ENCODE measurements at regions not wholly inside any gene's neighbourhood (a gene's known extent, or its start where the extent isn't known, plus 50 kb on each side); places are given as distances from the start of the nearest gene placed in this dataset.
A peak's percentile ranks its signal among the peaks of the same experiment; 100 is the strongest.

DNA sequence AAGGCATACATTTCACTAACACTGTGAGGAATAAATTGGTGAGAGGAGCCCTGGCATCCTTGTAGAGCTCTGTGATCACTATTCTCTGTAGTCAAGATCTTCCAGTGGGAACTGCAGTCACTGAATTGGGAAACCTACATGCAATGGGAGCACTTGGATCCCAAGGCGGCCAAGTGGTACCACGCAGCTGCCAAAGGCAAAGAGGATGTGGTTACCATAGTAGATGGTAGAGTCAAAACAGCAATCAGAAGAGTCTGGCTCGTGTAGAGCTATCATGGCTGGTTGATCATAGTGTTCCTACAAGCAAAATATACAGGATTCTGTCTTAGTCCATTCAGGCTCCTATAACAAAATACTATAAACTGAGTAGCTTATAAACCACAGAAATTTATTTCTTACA is 849.7 kb downstream of the ROBO2 start:
- H3K9me3 ChIP-seq (ENCODE audit: severe bottlenecking): no peaks in the 10 kb centered on the region
- no peaks in the 10 kb centered on the region for H3K4me1 ChIP-seq (ENCODE audit: insufficient read depth, poor library complexity, severe bottlenecking)
- ATAC-seq (ENCODE audit: low read depth): no peak
- no peak overlapping the region for H3K27ac ChIP-seq (ENCODE audit: poor library complexity, severe bottlenecking)
- no peak for DNase-seq (ENCODE audit: low spot score)
- H3K4me3 ChIP-seq (ENCODE audit: severe bottlenecking): no peak overlapping the region
- no peak for TF ChIP-seq CTCF (IDR thresholded peaks at IDR 0.05; ENCODE audit: poor library complexity, severe bottlenecking)
- H3K27me3 ChIP-seq (ENCODE audit: insufficient read depth, poor library complexity, severe bottlenecking): no peaks in the 10 kb centered on the region
- H3K36me3 ChIP-seq (ENCODE audit: low read depth): no peaks in the 10 kb centered on the region

- no peak for DNase-seq (ENCODE audit: low spot score)
- no peak overlapping the region for H3K27ac ChIP-seq (ENCODE audit: poor library complexity, severe bottlenecking)
- ATAC-seq (ENCODE audit: low read depth): no peak
- TF ChIP-seq CTCF (IDR thresholded peaks at IDR 0.05; ENCODE audit: poor library complexity, severe bottlenecking): no peak
- no peak overlapping the region for H3K4me3 ChIP-seq (ENCODE audit: severe bottlenecking)
- H3K9me3 ChIP-seq (ENCODE audit: severe bottlenecking): no peaks in the 10 kb centered on the region
- H3K4me1 ChIP-seq (ENCODE audit: insufficient read depth, poor library complexity, severe bottlenecking): no peaks in the 10 kb centered on the region
- no peaks in the 10 kb centered on the region for H3K27me3 ChIP-seq (ENCODE audit: insufficient read depth, poor library complexity, severe bottlenecking)
- H3K36me3 ChIP-seq (ENCODE audit: low read depth): no peaks in the 10 kb centered on the region
These were observed 858.7 kb downstream of the ROBO2 start for GRCh38 chr3:77898621-77899020.

DNA sequence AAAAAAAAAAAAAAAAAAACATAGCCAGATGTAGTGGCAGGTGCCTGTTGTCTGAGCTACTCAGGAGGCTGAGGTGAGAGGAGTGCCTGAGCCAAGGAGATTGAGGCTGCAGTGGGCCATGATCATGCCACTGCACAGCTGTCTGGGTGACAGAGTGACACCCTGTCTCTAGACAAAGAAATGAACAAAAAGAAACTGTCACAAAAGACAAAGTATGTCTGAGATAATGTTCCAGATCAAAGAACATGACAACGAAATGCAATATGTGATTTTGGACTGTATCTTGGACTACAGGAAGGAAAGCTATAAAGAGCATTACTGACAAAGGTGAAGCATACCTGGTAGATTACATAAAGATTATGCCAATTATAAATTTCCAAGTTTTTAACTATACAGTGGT is 862.8 kb downstream of the ROBO2 start:
- Histone ChIP-seq H3K4me3 (ENCODE audit: severe bottlenecking) (no peak overlapping the region), H3K27me3 (ENCODE audit: insufficient read depth, poor library complexity, severe bottlenecking) (no peaks in the 10 kb centered on the region), H3K36me3 (ENCODE audit: low read depth) (no peaks in the 10 kb centered on the region), H3K27ac (ENCODE audit: poor library complexity, severe bottlenecking) (no peak overlapping the region), H3K4me1 (ENCODE audit: insufficient read depth, poor library complexity, severe bottlenecking) (peaks cover 10% of the 10 kb centered on the region), H3K9me3 (ENCODE audit: severe bottlenecking) (no peaks in the 10 kb centered on the region)
- TF ChIP-seq CTCF (IDR thresholded peaks at IDR 0.05; ENCODE audit: poor library complexity, severe bottlenecking): no peak
- DNase-seq (ENCODE audit: low spot score): no peak
- ATAC-seq (ENCODE audit: low read depth): no peak

GRCh38 chr3:77906102-77906709 is 866.3 kb downstream of the ROBO2 start:
- ATAC-seq (ENCODE audit: low read depth): peak; percentile 98
- H3K9me3 ChIP-seq (ENCODE audit: severe bottlenecking): no peaks in the 10 kb centered on the region
- no peak for DNase-seq (ENCODE audit: low spot score)
- peak overlapping the region; percentile 66 for H3K27ac ChIP-seq (ENCODE audit: poor library complexity, severe bottlenecking)
- H3K4me1 ChIP-seq (ENCODE audit: insufficient read depth, poor library complexity, severe bottlenecking): peaks cover 10% of the 10 kb centered on the region
- no peaks in the 10 kb centered on the region for H3K36me3 ChIP-seq (ENCODE audit: low read depth)
- H3K27me3 ChIP-seq (ENCODE audit: insufficient read depth, poor library complexity, severe bottlenecking): no peaks in the 10 kb centered on the region
- no peak overlapping the region for H3K4me3 ChIP-seq (ENCODE audit: severe bottlenecking)
- TF ChIP-seq CTCF (IDR thresholded peaks at IDR 0.05; ENCODE audit: poor library complexity, severe bottlenecking): peak; percentile 13

DNA sequence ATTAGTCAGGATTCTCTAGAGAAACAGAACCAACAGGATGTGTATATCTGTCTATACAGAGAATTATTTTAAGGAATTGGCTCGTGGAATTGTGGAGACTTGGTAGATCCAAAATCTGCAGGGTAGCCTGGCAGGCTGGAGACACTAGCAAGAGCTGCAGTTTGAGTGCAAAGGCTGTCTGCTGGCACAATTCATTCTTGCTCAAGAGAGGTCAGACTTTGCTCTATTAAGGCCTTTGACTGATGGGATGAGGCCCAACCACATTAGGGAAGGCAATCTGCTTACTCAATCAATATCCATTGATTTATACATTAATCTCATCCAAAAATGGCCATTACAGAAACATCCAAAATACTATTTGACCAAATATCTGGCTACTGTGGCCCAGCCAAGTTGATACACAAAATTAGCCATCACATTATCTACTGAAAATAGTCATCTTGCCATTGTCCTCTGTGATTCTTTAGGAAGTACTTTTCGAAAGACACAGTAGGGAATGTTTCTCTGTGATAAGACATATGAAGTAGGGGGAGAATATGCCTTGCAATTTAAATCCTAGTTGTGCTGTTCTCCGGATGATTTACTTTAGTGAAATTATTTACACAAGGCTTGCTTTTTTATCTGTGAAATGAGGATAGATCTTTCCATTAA is 873.8 kb downstream of the ROBO2 start:
- DNase-seq (ENCODE audit: low spot score): no peak
- Histone ChIP-seq H3K27ac (ENCODE audit: poor library complexity, severe bottlenecking) (no peak overlapping the region), H3K4me1 (ENCODE audit: insufficient read depth, poor library complexity, severe bottlenecking) (no peaks in the 10 kb centered on the region), H3K9me3 (ENCODE audit: severe bottlenecking) (no peaks in the 10 kb centered on the region), H3K36me3 (ENCODE audit: low read depth) (no peaks in the 10 kb centered on the region), H3K4me3 (ENCODE audit: severe bottlenecking) (no peak overlapping the region), H3K27me3 (ENCODE audit: insufficient read depth, poor library complexity, severe bottlenecking) (no peaks in the 10 kb centered on the region)
- ATAC-seq (ENCODE audit: low read depth): no peak
- no peak for TF ChIP-seq CTCF (IDR thresholded peaks at IDR 0.05; ENCODE audit: poor library complexity, severe bottlenecking)
